ENCODE measurements at regions not wholly inside any gene's neighbourhood (a gene's known extent, or its start where the extent isn't known, plus 50 kb on each side); places are given as distances from the start of the nearest gene placed in this dataset.

DNA sequence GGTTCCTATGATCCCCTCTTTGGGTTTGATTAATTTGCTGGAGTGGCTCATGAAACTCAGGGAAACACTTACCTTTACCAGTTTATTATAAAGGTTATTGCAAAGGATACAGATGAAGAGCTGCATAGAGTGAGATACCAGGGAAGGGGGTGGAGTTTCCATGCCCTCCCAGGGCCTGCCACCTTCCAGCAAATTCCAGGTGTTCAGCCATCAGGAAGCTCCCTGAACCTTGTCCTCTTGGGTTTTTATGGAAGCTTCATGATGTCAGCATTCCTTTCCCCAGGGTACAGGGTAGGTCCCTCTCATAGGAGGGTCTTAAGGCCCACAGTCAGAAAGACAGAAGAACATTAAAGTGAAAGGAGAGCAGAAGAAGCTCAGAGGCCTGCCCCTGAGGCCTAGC, 123.9 kb upstream of the DCC start:
- H3K36me3 ChIP-seq = no peaks in the 10 kb centered on the region
- no peak overlapping the region for H3K4me3 ChIP-seq
- no peaks in the 10 kb centered on the region for H3K9me3 ChIP-seq
- H3K4me1 ChIP-seq = no peaks in the 10 kb centered on the region
- intact Hi-C loops (cut with DNase I) = no loop called here
- no peak overlapping the region for H3K27ac ChIP-seq
- DNase-seq (ENCODE audit: low spot score in 2 of 2) = no peak
- no peaks in the 10 kb centered on the region for H3K27me3 ChIP-seq
- TF ChIP-seq, protein P1, sequence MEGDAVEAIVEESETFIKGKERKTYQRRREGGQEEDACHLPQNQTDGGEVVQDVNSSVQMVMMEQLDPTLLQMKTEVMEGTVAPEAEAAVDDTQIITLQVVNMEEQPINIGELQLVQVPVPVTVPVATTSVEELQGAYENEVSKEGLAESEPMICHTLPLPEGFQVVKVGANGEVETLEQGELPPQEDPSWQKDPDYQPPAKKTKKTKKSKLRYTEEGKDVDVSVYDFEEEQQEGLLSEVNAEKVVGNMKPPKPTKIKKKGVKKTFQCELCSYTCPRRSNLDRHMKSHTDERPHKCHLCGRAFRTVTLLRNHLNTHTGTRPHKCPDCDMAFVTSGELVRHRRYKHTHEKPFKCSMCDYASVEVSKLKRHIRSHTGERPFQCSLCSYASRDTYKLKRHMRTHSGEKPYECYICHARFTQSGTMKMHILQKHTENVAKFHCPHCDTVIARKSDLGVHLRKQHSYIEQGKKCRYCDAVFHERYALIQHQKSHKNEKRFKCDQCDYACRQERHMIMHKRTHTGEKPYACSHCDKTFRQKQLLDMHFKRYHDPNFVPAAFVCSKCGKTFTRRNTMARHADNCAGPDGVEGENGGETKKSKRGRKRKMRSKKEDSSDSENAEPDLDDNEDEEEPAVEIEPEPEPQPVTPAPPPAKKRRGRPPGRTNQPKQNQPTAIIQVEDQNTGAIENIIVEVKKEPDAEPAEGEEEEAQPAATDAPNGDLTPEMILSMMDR (IDR thresholded peaks at IDR 0.05) = no peak

DNA sequence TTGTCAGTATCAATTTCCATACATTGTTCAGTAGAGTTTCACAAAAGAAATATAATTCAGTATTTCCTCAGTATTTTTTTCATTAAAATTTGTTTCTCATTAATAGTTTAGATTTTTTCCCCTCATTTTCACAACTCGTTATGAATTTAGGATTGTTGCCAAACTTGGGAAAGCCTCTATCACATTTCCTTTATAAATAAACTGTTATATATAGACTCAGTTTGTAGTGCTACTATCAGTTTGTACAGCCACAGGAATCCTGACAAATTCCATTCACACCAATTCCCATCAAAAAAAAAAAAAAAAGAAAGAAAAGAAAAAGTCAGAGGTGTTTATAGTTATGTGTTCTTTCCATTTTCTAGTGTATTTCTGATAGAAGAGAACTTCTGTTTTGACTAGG, 123.3 kb upstream of the DCC start:
- Histone ChIP-seq H3K4me3 (no peak overlapping the region), H3K9me3 (no peaks in the 10 kb centered on the region), H3K27ac (no peak overlapping the region), H3K4me1 (no peaks in the 10 kb centered on the region), H3K36me3 (no peaks in the 10 kb centered on the region), H3K27me3 (no peaks in the 10 kb centered on the region)
- no peak for DNase-seq (ENCODE audit: low spot score in 2 of 2)
- intact Hi-C loops (cut with DNase I) = no loop called here
- TF ChIP-seq, protein P1 (IDR thresholded peaks at IDR 0.05) = no peak

DNA sequence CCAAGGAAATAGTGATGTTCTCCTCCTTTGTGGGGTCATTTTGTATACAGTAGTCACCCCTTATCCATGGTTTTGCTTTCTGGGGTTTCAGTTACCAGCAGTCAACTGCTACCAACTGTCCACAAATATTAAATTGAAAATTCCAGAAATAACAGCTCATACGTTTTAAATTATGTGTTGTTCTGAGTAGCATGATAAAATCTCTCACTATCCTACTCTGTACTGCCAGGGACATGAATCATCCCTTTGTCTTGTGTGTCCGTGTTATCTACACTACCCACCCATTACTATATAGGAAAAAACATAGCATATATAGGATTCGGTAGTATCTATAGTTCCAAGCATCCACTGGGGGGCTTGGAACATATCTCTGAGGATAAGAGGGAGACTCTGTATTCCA, 120.9 kb upstream of the DCC start:
- intact Hi-C loops (cut with DNase I) = no loop called here
- TF ChIP-seq, protein P1 (IDR thresholded peaks at IDR 0.05) = no peak

DNA sequence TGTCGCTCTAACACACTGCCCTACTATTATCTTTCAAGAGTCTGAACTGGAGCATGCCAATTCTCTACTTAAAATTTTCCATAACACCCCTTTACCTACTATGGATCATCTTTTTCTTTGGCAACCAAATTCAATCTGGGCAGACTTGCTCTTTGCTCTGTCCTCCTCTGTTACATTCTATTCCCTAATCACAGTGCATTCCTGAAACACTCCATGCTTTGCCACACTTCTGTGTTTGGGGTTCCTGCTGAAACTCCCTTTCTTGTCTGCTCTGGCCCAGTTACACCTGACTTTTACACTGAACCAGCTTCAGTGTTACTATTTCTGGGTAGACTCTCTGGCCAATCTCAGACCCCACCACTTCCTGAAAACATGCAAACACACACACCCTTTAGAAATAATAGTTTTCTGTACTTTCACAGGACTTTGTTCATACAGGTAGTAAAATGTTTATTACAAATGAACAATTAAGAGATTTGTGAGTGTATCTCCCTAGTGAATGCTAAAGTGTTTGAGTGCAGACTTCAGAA, 119.9 kb upstream of the DCC start:
- H3K9me3 ChIP-seq = no peaks in the 10 kb centered on the region
- no peaks in the 10 kb centered on the region for H3K4me1 ChIP-seq
- TF ChIP-seq, protein P1 (IDR thresholded peaks at IDR 0.05) = no peak
- no peak overlapping the region for H3K4me3 ChIP-seq
- H3K27me3 ChIP-seq = no peaks in the 10 kb centered on the region
- H3K27ac ChIP-seq = no peak overlapping the region
- intact Hi-C loops (cut with DNase I) = no loop called here
- no peak for DNase-seq (ENCODE audit: low spot score in 2 of 2)
- no peaks in the 10 kb centered on the region for H3K36me3 ChIP-seq

More for the DNA sequence above, 120.9 kb upstream of the DCC start:
- no peaks in the 10 kb centered on the region for H3K9me3 ChIP-seq
- H3K36me3 ChIP-seq = no peaks in the 10 kb centered on the region
- H3K27me3 ChIP-seq = no peaks in the 10 kb centered on the region
- H3K4me3 ChIP-seq = no peak overlapping the region
- H3K4me1 ChIP-seq = no peaks in the 10 kb centered on the region
- DNase-seq (ENCODE audit: low spot score in 2 of 2) = no peak
- no peak overlapping the region for H3K27ac ChIP-seq

DNA sequence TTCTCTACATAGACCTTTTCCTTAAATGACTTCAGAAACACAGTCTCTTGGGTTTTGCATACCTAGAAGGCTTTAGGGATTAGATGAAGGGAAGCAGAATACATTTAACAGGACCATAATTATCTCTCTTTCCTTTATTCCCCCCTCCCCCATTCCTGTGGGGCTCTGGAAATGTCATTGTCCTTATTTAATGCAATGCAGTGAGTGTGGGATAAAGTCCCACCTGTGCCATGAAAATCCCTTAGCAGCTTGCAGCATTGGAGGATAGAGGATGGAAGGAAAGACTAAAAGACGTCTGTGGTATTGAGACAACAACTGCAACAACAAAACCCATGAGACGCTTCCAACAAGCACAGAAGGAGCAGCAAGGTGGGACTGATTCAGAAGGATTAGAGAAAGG, 117.8 kb upstream of the DCC start:
- H3K27me3 ChIP-seq = no peaks in the 10 kb centered on the region
- DNase-seq (ENCODE audit: low spot score in 2 of 2) = no peak
- H3K9me3 ChIP-seq = no peaks in the 10 kb centered on the region
- H3K4me3 ChIP-seq = no peak overlapping the region
- TF ChIP-seq, protein P1 (IDR thresholded peaks at IDR 0.05) = no peak
- H3K27ac ChIP-seq = no peak overlapping the region
- no peaks in the 10 kb centered on the region for H3K36me3 ChIP-seq
- intact Hi-C loops (cut with DNase I) = no loop called here
- no peaks in the 10 kb centered on the region for H3K4me1 ChIP-seq

DNA sequence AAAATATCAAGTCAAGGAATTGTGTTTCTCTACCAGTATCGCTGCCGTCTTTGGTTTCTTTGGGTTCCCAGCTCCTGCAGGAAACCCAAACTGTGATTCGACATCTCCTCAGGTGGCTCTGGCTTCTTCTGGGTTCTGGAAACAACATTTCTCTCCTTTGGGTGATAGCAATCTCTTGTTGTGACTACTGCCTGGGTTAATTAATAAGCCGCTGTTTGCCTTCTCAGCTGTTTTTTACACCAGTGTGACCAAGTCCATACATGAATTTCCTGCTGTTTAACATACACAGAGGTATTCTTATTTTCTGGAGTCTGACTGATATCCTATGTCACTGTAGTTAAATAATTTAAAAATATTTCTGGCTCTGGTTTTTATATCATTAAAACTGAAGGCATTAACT, 112.5 kb upstream of the DCC start:
- H3K9me3 ChIP-seq = no peaks in the 10 kb centered on the region
- no peak for DNase-seq (ENCODE audit: low spot score in 2 of 2)
- no peaks in the 10 kb centered on the region for H3K27me3 ChIP-seq
- H3K36me3 ChIP-seq = no peaks in the 10 kb centered on the region
- intact Hi-C loops (cut with DNase I) = no loop called here
- TF ChIP-seq, protein P1 (IDR thresholded peaks at IDR 0.05) = no peak
- no peaks in the 10 kb centered on the region for H3K4me1 ChIP-seq
- no peak overlapping the region for H3K27ac ChIP-seq
- no peak overlapping the region for H3K4me3 ChIP-seq

Data from ascending aorta (tissue), 2 donors.